ENCODE measurements at regions not wholly inside any gene's neighbourhood (a gene's known extent, or its start where the extent isn't known, plus 50 kb on each side); places are given as distances from the start of the nearest gene placed in this dataset.
A peak's percentile ranks its signal among the peaks of the same experiment; 100 is the strongest.

- Histone ChIP-seq H2BK120ac (ENCODE audit: low read depth, low read length) (no peak overlapping the region), H4K8ac (ENCODE audit: low read depth, low read length) (no peak overlapping the region), H3K4me1 (ENCODE audit: control insufficient read depth in 2 of 2, insufficient read depth in 1 of 2, low read depth in 1 of 2, low read length in 2 of 2) (peaks cover 12 to 22% of the 10 kb centered on the region in 2 donors), H3K27me3 (ENCODE audit: control insufficient read depth in 3 of 3, insufficient read depth in 3 of 3, low read depth in 1 of 3, low read length in 3 of 3) (no peaks in the 10 kb centered on the region), H2BK15ac (ENCODE audit: low read length) (no peak overlapping the region), H3K9ac (ENCODE audit: low read depth, low read length, poor library complexity) (no peak overlapping the region), H3K18ac (ENCODE audit: low read length) (no peak overlapping the region), H3K14ac (ENCODE audit: low read length) (no peak overlapping the region), H4K91ac (ENCODE audit: low read depth, low read length, poor library complexity) (no peak overlapping the region), H2AK5ac (ENCODE audit: low read depth, low read length) (no peak overlapping the region), H3K4ac (ENCODE audit: low read length) (no peak overlapping the region), H2BK5ac (ENCODE audit: low read length) (no peak overlapping the region), H3K36me3 (replicated peaks in 1 of 2; ENCODE audit: control insufficient read depth in 2 of 2, insufficient read depth in 2 of 2, low read length in 2 of 2) (no peaks in the 10 kb centered on the region), H3K9me3 (replicated peaks in 1 of 2; ENCODE audit: control insufficient read depth in 2 of 2, insufficient read depth in 1 of 2, low read depth in 1 of 2, low read length in 2 of 2) (no peaks in the 10 kb centered on the region), H3K79me1 (ENCODE audit: low read depth, low read length) (no peaks in the 10 kb centered on the region), H3K4me3 (ENCODE audit: low read length in 2 of 2) (no peak overlapping the region), H3K23ac (ENCODE audit: low read depth, low read length, poor library complexity) (no peak overlapping the region), H2BK12ac (ENCODE audit: low read length) (no peak overlapping the region), H3K27ac (replicated peaks; ENCODE audit: low read length) (peak overlapping the region; percentile 51), H2AFZ (ENCODE audit: low read length) (no peak overlapping the region), H3K4me2 (ENCODE audit: insufficient read depth, low read length, poor library complexity, severe bottlenecking) (no peak overlapping the region)
- no CpG with 5 or more reads among the region's 1 CpG for WGBS, 2 donors (ENCODE audit: extremely low coverage in 2 of 2, insufficient read length in 2 of 2, insufficient replicate concordance in 1 of 2)
- DNase-seq (ENCODE audit: low spot score): no peak
Observed at GRCh38 chr14:55909879-55910278, 208.3 kb upstream of the PELI2 start.

GRCh38 chr14:55910601-55911243 lies 207.5 kb upstream of the PELI2 start:
- Histone ChIP-seq H3K14ac (ENCODE audit: low read length) (no peak overlapping the region), H3K36me3 (replicated peaks in 1 of 2; ENCODE audit: control insufficient read depth in 2 of 2, insufficient read depth in 2 of 2, low read length in 2 of 2) (no peaks in the 10 kb centered on the region), H3K9me3 (replicated peaks in 1 of 2; ENCODE audit: control insufficient read depth in 2 of 2, insufficient read depth in 1 of 2, low read depth in 1 of 2, low read length in 2 of 2) (no peaks in the 10 kb centered on the region), H3K27ac (replicated peaks; ENCODE audit: low read length) (peak overlapping the region; percentile 51), H3K4me1 (ENCODE audit: control insufficient read depth in 2 of 2, insufficient read depth in 1 of 2, low read depth in 1 of 2, low read length in 2 of 2) (peaks cover 19 to 22% of the 10 kb centered on the region in 2 donors), H2AFZ (ENCODE audit: low read length) (peak overlapping the region; percentile 60), H4K8ac (ENCODE audit: low read depth, low read length) (no peak overlapping the region), H3K4me3 (ENCODE audit: low read length in 2 of 2) (no peak overlapping the region), H2BK120ac (ENCODE audit: low read depth, low read length) (no peak overlapping the region), H2BK5ac (ENCODE audit: low read length) (no peak overlapping the region), H2BK15ac (ENCODE audit: low read length) (no peak overlapping the region), H3K4me2 (ENCODE audit: insufficient read depth, low read length, poor library complexity, severe bottlenecking) (no peak overlapping the region), H3K9ac (ENCODE audit: low read depth, low read length, poor library complexity) (no peak overlapping the region), H3K27me3 (ENCODE audit: control insufficient read depth in 3 of 3, insufficient read depth in 3 of 3, low read depth in 1 of 3, low read length in 3 of 3) (no peaks in the 10 kb centered on the region), H2BK12ac (ENCODE audit: low read length) (no peak overlapping the region), H2AK5ac (ENCODE audit: low read depth, low read length) (no peak overlapping the region), H3K23ac (ENCODE audit: low read depth, low read length, poor library complexity) (no peak overlapping the region), H3K79me1 (ENCODE audit: low read depth, low read length) (no peaks in the 10 kb centered on the region), H3K18ac (ENCODE audit: low read length) (no peak overlapping the region), H3K4ac (ENCODE audit: low read length) (no peak overlapping the region), H4K91ac (ENCODE audit: low read depth, low read length, poor library complexity) (no peak overlapping the region)
- peak; percentile 15 for DNase-seq (ENCODE audit: low spot score)
- no CpG with 5 or more reads among the region's 2 CpGs for WGBS, 2 donors (ENCODE audit: extremely low coverage in 2 of 2, insufficient read length in 2 of 2, insufficient replicate concordance in 1 of 2)

GRCh38 chr14:55911776-55912175 lies 206.4 kb upstream of the PELI2 start:
- Histone ChIP-seq H3K27me3 (ENCODE audit: control insufficient read depth in 3 of 3, insufficient read depth in 3 of 3, low read depth in 1 of 3, low read length in 3 of 3) (no peaks in the 10 kb centered on the region), H3K4me2 (ENCODE audit: insufficient read depth, low read length, poor library complexity, severe bottlenecking) (no peak overlapping the region), H2BK12ac (ENCODE audit: low read length) (peak overlapping the region; percentile 68), H3K9ac (ENCODE audit: low read depth, low read length, poor library complexity) (peak overlapping the region; percentile 24), H3K79me1 (ENCODE audit: low read depth, low read length) (no peaks in the 10 kb centered on the region), H3K18ac (ENCODE audit: low read length) (peak overlapping the region; percentile 80), H2BK5ac (ENCODE audit: low read length) (no peak overlapping the region), H2AK5ac (ENCODE audit: low read depth, low read length) (peak overlapping the region; percentile 88), H3K23ac (ENCODE audit: low read depth, low read length, poor library complexity) (no peak overlapping the region), H3K36me3 (replicated peaks in 1 of 2; ENCODE audit: control insufficient read depth in 2 of 2, insufficient read depth in 2 of 2, low read length in 2 of 2) (no peaks in the 10 kb centered on the region), H3K4me1 (ENCODE audit: control insufficient read depth in 2 of 2, insufficient read depth in 1 of 2, low read depth in 1 of 2, low read length in 2 of 2) (peaks cover 21 to 22% of the 10 kb centered on the region in 2 donors), H3K27ac (replicated peaks; ENCODE audit: low read length) (no peak overlapping the region), H2AFZ (ENCODE audit: low read length) (no peak overlapping the region), H4K91ac (ENCODE audit: low read depth, low read length, poor library complexity) (no peak overlapping the region), H3K4me3 (ENCODE audit: low read length in 2 of 2) (no peak overlapping the region), H3K9me3 (replicated peaks in 1 of 2; ENCODE audit: control insufficient read depth in 2 of 2, insufficient read depth in 1 of 2, low read depth in 1 of 2, low read length in 2 of 2) (no peaks in the 10 kb centered on the region), H4K8ac (ENCODE audit: low read depth, low read length) (no peak overlapping the region), H2BK120ac (ENCODE audit: low read depth, low read length) (no peak overlapping the region), H3K4ac (ENCODE audit: low read length) (peak overlapping the region; percentile 5), H3K14ac (ENCODE audit: low read length) (peak overlapping the region; percentile 21), H2BK15ac (ENCODE audit: low read length) (no peak overlapping the region)
- DNase-seq (ENCODE audit: low spot score): no peak
- WGBS, 2 donors (ENCODE audit: extremely low coverage in 2 of 2, insufficient read length in 2 of 2, insufficient replicate concordance in 1 of 2): no CpG with 5 or more reads among the region's 4 CpGs

- H3K79me1 ChIP-seq (ENCODE audit: low read depth, low read length): no peaks in the 10 kb centered on the region
- H3K14ac ChIP-seq (ENCODE audit: low read length): peak overlapping the region; percentile 21
- no peak overlapping the region for H3K4me3 ChIP-seq (ENCODE audit: low read length in 2 of 2)
- no peak overlapping the region for H3K4me2 ChIP-seq (ENCODE audit: insufficient read depth, low read length, poor library complexity, severe bottlenecking)
- H3K18ac ChIP-seq (ENCODE audit: low read length): no peak overlapping the region
- peaks cover 21 to 22% of the 10 kb centered on the region in 2 donors for H3K4me1 ChIP-seq (ENCODE audit: control insufficient read depth in 2 of 2, insufficient read depth in 1 of 2, low read depth in 1 of 2, low read length in 2 of 2)
- no peak overlapping the region for H3K27ac ChIP-seq (replicated peaks; ENCODE audit: low read length)
- H2AK5ac ChIP-seq (ENCODE audit: low read depth, low read length): peak overlapping the region; percentile 88
- H3K36me3 ChIP-seq (replicated peaks in 1 of 2; ENCODE audit: control insufficient read depth in 2 of 2, insufficient read depth in 2 of 2, low read length in 2 of 2): no peaks in the 10 kb centered on the region
- H4K8ac ChIP-seq (ENCODE audit: low read depth, low read length): no peak overlapping the region
- H3K27me3 ChIP-seq (ENCODE audit: control insufficient read depth in 3 of 3, insufficient read depth in 3 of 3, low read depth in 1 of 3, low read length in 3 of 3): no peaks in the 10 kb centered on the region
- no peak overlapping the region for H4K91ac ChIP-seq (ENCODE audit: low read depth, low read length, poor library complexity)
- no peak overlapping the region for H2BK15ac ChIP-seq (ENCODE audit: low read length)
- H3K9ac ChIP-seq (ENCODE audit: low read depth, low read length, poor library complexity): no peak overlapping the region
- H2BK12ac ChIP-seq (ENCODE audit: low read length): no peak overlapping the region
- no peak overlapping the region for H3K23ac ChIP-seq (ENCODE audit: low read depth, low read length, poor library complexity)
- no peak for DNase-seq (ENCODE audit: low spot score)
- no peak overlapping the region for H3K4ac ChIP-seq (ENCODE audit: low read length)
- no peak overlapping the region for H2BK120ac ChIP-seq (ENCODE audit: low read depth, low read length)
- H3K9me3 ChIP-seq (replicated peaks in 1 of 2; ENCODE audit: control insufficient read depth in 2 of 2, insufficient read depth in 1 of 2, low read depth in 1 of 2, low read length in 2 of 2): peaks cover 0 to 2% of the 10 kb centered on the region in 2 donors
- no peak overlapping the region for H2BK5ac ChIP-seq (ENCODE audit: low read length)
- no peak overlapping the region for H2AFZ ChIP-seq (ENCODE audit: low read length)
- WGBS, 2 donors (ENCODE audit: extremely low coverage in 2 of 2, insufficient read length in 2 of 2, insufficient replicate concordance in 1 of 2): no CpG with 5 or more reads among the region's 5 CpGs
Observed at GRCh38 chr14:55912344-55912743, 205.9 kb upstream of the PELI2 start.
